Glutamatergic neuron (in vitro differentiated cells): ENCODE measurements at regions not wholly inside any gene's neighbourhood (a gene's known extent, or its start where the extent isn't known, plus 50 kb on each side); places are given as distances from the start of the nearest gene placed in this dataset.

Experiments
- DNase-seq: peaks from one replicate; pipeline ENCODE4 v3.0.0; 2022
- H3K27ac Mint-ChIP-seq: one replicate; pipeline ENCODE4 v1.8.0; 2020; ENCODE audit warnings: mild to moderate bottlenecking, mixed read lengths, inconsistent platforms; ENCODE audit not compliant: unreplicated experiment
- H3K27me3 Mint-ChIP-seq: one replicate; pipeline ENCODE4 v1.8.0; 2020; ENCODE audit warnings: mild to moderate bottlenecking, moderate library complexity, mixed read lengths, inconsistent platforms; ENCODE audit not compliant: unreplicated experiment
- H3K36me3 Mint-ChIP-seq: one replicate; pipeline ENCODE4 v1.8.0; 2020; ENCODE audit warnings: mild to moderate bottlenecking, mixed read lengths, inconsistent platforms; ENCODE audit not compliant: unreplicated experiment
- H3K4me1 Mint-ChIP-seq: one replicate; pipeline ENCODE4 v1.8.0; 2020; ENCODE audit warnings: mild to moderate bottlenecking, low read depth, mixed read lengths, inconsistent platforms; ENCODE audit not compliant: unreplicated experiment
- H3K4me3 Mint-ChIP-seq: one replicate; pipeline ENCODE4 v1.8.0; 2020; ENCODE audit warnings: mild to moderate bottlenecking, mixed read lengths, inconsistent platforms; ENCODE audit not compliant: unreplicated experiment
- H3K9me3 Mint-ChIP-seq: one replicate; pipeline ENCODE4 v1.8.0; 2020; ENCODE audit warnings: mild to moderate bottlenecking, moderate library complexity, mixed read lengths, inconsistent platforms; ENCODE audit not compliant: unreplicated experiment
- TF ChIP-seq, protein P1 (sequence below): fragments of 200-600 bp; sonication (generic); IDR thresholded peaks from one replicate; pipeline ENCODE4 v1.5.0; 2021; ENCODE audit not compliant: partially characterized antibody, unreplicated experiment

DNA sequence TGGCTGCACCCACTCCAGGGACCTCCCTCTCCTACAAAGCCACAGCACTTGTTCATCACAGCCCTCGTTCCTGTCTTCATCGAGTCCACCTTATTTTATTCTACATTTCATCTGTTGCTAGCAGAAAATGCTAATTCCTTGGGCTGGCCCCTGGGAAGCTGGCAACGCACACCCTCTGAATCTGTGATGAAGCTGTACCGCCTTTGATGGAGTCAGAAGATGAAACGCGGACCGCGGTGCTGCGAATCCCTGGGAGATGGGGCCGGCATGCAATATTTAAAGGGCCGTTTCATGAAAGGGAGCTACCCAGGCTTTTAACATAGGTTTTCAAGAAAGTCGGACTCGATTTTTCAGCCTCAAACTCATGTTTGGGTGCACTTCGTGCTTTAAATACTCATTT lies 88.5 kb downstream of the NPTX2 start:
- no peak for DNase-seq
- TF ChIP-seq, protein P1, sequence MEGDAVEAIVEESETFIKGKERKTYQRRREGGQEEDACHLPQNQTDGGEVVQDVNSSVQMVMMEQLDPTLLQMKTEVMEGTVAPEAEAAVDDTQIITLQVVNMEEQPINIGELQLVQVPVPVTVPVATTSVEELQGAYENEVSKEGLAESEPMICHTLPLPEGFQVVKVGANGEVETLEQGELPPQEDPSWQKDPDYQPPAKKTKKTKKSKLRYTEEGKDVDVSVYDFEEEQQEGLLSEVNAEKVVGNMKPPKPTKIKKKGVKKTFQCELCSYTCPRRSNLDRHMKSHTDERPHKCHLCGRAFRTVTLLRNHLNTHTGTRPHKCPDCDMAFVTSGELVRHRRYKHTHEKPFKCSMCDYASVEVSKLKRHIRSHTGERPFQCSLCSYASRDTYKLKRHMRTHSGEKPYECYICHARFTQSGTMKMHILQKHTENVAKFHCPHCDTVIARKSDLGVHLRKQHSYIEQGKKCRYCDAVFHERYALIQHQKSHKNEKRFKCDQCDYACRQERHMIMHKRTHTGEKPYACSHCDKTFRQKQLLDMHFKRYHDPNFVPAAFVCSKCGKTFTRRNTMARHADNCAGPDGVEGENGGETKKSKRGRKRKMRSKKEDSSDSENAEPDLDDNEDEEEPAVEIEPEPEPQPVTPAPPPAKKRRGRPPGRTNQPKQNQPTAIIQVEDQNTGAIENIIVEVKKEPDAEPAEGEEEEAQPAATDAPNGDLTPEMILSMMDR = no peak
- no peaks in the 10 kb centered on the region for H3K9me3 Mint-ChIP-seq
- no peaks in the 10 kb centered on the region for H3K4me1 Mint-ChIP-seq
- no peak overlapping the region for H3K27ac Mint-ChIP-seq
- H3K36me3 Mint-ChIP-seq = no peaks in the 10 kb centered on the region
- peaks cover 5% of the 10 kb centered on the region for H3K27me3 Mint-ChIP-seq
- H3K4me3 Mint-ChIP-seq = no peak overlapping the region

DNA sequence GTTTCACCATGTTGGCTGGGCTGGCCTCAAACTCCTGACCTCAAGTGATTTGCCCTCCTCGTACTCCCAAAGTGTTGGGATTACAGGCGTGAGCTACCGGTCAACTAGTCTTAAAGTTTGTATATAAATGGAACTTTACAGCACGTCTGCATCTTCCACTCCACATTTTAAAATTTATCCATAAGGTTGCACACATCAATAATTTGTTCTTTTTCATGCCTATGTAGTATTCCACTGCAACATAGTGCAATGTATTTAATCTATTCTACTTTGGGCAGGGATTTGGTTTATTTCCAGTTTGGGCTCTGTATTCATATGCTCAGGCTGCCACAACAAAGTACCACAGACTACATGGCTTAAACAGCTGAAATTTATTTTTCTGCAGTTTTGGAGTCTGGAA lies 90.0 kb downstream of the NPTX2 start:
- H3K9me3 Mint-ChIP-seq = no peaks in the 10 kb centered on the region

DNA sequence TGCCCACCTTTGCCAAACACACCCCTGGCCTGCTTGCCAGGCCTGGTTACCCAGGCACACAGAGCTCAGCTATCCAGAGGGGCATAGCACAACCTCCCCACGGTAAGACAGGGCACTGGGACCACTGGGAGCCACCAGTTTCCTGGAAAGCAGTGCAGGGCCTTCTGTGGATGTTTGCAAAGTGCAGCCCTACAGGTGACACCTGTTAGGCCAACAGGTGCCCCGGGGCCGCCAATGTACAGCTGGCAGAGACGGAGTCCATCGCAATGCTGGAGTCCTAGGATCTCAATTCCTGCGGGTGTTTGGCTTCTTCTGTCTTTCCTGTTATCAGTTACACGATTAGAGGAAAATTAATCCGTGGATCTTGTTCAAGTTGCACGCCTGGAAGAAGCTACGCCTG lies 94.9 kb downstream of the NPTX2 start:
- no peak overlapping the region for H3K27ac Mint-ChIP-seq
- no peaks in the 10 kb centered on the region for H3K36me3 Mint-ChIP-seq
- H3K27me3 Mint-ChIP-seq = peaks cover 2% of the 10 kb centered on the region
- no peaks in the 10 kb centered on the region for H3K4me1 Mint-ChIP-seq
- TF ChIP-seq, protein P1 = no peak
- DNase-seq = no peak
- no peak overlapping the region for H3K4me3 Mint-ChIP-seq
- no peaks in the 10 kb centered on the region for H3K9me3 Mint-ChIP-seq

More for the DNA sequence above, 90.0 kb downstream of the NPTX2 start:
- Mint-ChIP-seq H3K36me3 (no peaks in the 10 kb centered on the region), H3K27ac (no peak overlapping the region), H3K4me3 (no peak overlapping the region), H3K4me1 (no peaks in the 10 kb centered on the region), H3K27me3 (peaks cover 5% of the 10 kb centered on the region)
- TF ChIP-seq, protein P1 = no peak
- no peak for DNase-seq

DNA sequence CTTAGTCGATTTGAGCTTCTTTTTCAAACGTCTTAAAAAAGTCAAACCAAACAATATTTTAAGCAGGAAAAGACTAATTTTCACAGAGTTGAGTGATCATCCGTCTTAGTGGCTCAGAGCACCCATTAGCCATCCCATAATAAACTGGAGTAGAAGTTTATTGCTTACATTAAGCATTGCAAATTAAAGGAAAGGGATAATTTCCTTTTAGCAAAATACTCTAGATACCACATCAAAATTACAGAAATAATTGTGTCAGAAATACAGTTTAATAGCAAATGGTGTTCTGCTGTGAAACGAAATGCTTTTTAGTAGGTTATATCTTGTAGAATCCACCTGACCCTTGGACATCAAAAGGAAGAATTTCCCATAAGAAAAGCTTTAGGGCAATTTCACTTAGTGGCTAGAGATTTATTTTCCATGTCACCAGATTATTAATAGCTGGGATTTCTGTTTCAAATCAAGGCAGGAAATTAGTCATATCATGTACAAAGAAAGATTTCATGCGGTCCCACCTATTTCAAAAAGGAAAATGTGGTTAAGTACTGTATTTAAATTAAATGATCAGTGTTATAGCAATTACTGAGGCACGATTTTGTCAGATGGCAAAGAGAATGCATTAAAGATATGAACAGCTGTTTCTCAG lies 96.2 kb downstream of the NPTX2 start:
- H3K9me3 Mint-ChIP-seq = no peaks in the 10 kb centered on the region
- no peaks in the 10 kb centered on the region for H3K27me3 Mint-ChIP-seq
- no peaks in the 10 kb centered on the region for H3K4me1 Mint-ChIP-seq
- no peak overlapping the region for H3K4me3 Mint-ChIP-seq
- no peak for DNase-seq
- TF ChIP-seq, protein P1 = no peak
- H3K27ac Mint-ChIP-seq = no peak overlapping the region
- no peaks in the 10 kb centered on the region for H3K36me3 Mint-ChIP-seq

DNA sequence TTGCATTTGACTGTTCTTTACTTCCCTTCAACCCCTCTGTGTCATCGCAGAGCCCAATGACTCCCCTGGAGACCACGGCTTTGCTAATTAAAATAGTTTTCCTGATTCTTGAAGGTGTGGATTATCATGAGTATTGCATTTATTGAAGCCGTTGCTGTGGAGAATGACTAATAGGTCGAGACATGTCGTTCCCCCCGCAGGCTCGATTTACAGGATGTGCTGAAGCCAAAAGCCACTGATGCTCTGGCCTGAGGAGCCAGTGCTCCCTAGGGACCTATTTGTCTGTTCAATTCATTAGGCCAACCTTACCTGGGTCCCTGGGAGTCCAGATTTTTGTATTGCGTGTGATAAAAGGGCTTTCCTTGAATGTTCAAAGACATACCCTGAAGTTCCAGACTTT lies 102.3 kb downstream of the NPTX2 start:
- H3K9me3 Mint-ChIP-seq = peaks cover 1% of the 10 kb centered on the region
- H3K4me3 Mint-ChIP-seq = no peak overlapping the region
- TF ChIP-seq, protein P1 = no peak
- H3K27ac Mint-ChIP-seq = no peak overlapping the region
- no peak for DNase-seq
- H3K36me3 Mint-ChIP-seq = no peaks in the 10 kb centered on the region
- no peaks in the 10 kb centered on the region for H3K27me3 Mint-ChIP-seq
- H3K4me1 Mint-ChIP-seq = peaks cover 1% of the 10 kb centered on the region
